ENCODE measurements at regions not wholly inside any gene's neighbourhood (a gene's known extent, or its start where the extent isn't known, plus 50 kb on each side); places are given as distances from the start of the nearest gene placed in this dataset.

- no peak overlapping the region for H3K4me3 ChIP-seq
- DNase-seq = no peak
- H3K36me3 ChIP-seq = no peaks in the 10 kb centered on the region
- intact Hi-C loops (cut with DNase I) = no loop called here
- no peaks in the 10 kb centered on the region for H3K4me1 ChIP-seq
- H3K27me3 ChIP-seq = no peaks in the 10 kb centered on the region
- ATAC-seq = no peak
- TF ChIP-seq, protein P1, sequence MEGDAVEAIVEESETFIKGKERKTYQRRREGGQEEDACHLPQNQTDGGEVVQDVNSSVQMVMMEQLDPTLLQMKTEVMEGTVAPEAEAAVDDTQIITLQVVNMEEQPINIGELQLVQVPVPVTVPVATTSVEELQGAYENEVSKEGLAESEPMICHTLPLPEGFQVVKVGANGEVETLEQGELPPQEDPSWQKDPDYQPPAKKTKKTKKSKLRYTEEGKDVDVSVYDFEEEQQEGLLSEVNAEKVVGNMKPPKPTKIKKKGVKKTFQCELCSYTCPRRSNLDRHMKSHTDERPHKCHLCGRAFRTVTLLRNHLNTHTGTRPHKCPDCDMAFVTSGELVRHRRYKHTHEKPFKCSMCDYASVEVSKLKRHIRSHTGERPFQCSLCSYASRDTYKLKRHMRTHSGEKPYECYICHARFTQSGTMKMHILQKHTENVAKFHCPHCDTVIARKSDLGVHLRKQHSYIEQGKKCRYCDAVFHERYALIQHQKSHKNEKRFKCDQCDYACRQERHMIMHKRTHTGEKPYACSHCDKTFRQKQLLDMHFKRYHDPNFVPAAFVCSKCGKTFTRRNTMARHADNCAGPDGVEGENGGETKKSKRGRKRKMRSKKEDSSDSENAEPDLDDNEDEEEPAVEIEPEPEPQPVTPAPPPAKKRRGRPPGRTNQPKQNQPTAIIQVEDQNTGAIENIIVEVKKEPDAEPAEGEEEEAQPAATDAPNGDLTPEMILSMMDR (IDR thresholded peaks at IDR 0.05) = no peak
- H3K9me3 ChIP-seq = no peaks in the 10 kb centered on the region
- H3K27ac ChIP-seq = no peak overlapping the region
These were observed 64.5 kb downstream of the PSMG1 start for GRCh38 chr21:39118604-39119215.

- intact Hi-C loops (cut with DNase I) = no loop called here
- Histone ChIP-seq H3K4me1 (no peaks in the 10 kb centered on the region), H3K27me3 (no peaks in the 10 kb centered on the region), H3K27ac (no peak overlapping the region), H3K9me3 (no peaks in the 10 kb centered on the region), H3K36me3 (no peaks in the 10 kb centered on the region), H3K4me3 (no peak overlapping the region)
- TF ChIP-seq, protein P1 (IDR thresholded peaks at IDR 0.05) = no peak
- ATAC-seq (no peak), DNase-seq (no peak)
These were observed 65.2 kb downstream of the PSMG1 start for GRCh38 chr21:39118061-39118460.

- DNase-seq = no peak
- Histone ChIP-seq H3K27me3 (no peaks in the 10 kb centered on the region), H3K9me3 (no peaks in the 10 kb centered on the region), H3K4me1 (no peaks in the 10 kb centered on the region), H3K36me3 (no peaks in the 10 kb centered on the region), H3K27ac (no peak overlapping the region), H3K4me3 (no peak overlapping the region)
- intact Hi-C loops (cut with DNase I) = no loop called here
- ATAC-seq = no peak
- TF ChIP-seq, protein P1 (IDR thresholded peaks at IDR 0.05) = no peak
These were observed 65.7 kb downstream of the PSMG1 start for GRCh38 chr21:39117440-39117970.

GRCh38 chr21:39116761-39117439 is 66.4 kb downstream of the PSMG1 start:
- DNase-seq (no peak), ATAC-seq (no peak)
- Histone ChIP-seq H3K36me3 (no peaks in the 10 kb centered on the region), H3K9me3 (no peaks in the 10 kb centered on the region), H3K27ac (no peak overlapping the region), H3K4me3 (no peak overlapping the region), H3K27me3 (no peaks in the 10 kb centered on the region), H3K4me1 (no peaks in the 10 kb centered on the region)
- TF ChIP-seq, protein P1 (IDR thresholded peaks at IDR 0.05) = no peak
- intact Hi-C loops (cut with DNase I) = no loop called here

- ATAC-seq (no peak), DNase-seq (no peak)
- H3K36me3 ChIP-seq = no peaks in the 10 kb centered on the region
- TF ChIP-seq, protein P1 (IDR thresholded peaks at IDR 0.05) = no peak
- H3K27ac ChIP-seq = no peak overlapping the region
- no peaks in the 10 kb centered on the region for H3K27me3 ChIP-seq
- H3K9me3 ChIP-seq = no peaks in the 10 kb centered on the region
- intact Hi-C loops (cut with DNase I) = no loop called here
- H3K4me3 ChIP-seq = no peak overlapping the region
- H3K4me1 ChIP-seq = no peaks in the 10 kb centered on the region
These were observed 67.5 kb downstream of the PSMG1 start for GRCh38 chr21:39115576-39116235.

Data from left lung (tissue), 4 donors.